ENCODE measurements at regions not wholly inside any gene's neighbourhood (a gene's known extent, or its start where the extent isn't known, plus 50 kb on each side); places are given as distances from the start of the nearest gene placed in this dataset.
"Not testable (repeated sequence)": the region's sequence is repeated elsewhere in the genome, so short reads cannot be mapped to it uniquely, and the experiment has no call there.

GRCh38 chr4:177802661-177803060 lies 360.4 kb upstream of the AGA start:
- DNase-seq (ENCODE audit: low read depth), result no peak

- no peak for DNase-seq (ENCODE audit: low read depth)
Measured at GRCh38 chr4:177803151-177803550, 360.9 kb upstream of the AGA start.

GRCh38 chr4:177809791-177810190 lies 367.6 kb upstream of the AGA start:
- no peak for DNase-seq (ENCODE audit: low read depth)

GRCh38 chr4:177810220-177810619 lies 368.0 kb upstream of the AGA start:
- no peak for DNase-seq (ENCODE audit: low read depth)

- not testable (repeated sequence) for DNase-seq (ENCODE audit: low read depth)
Measured at GRCh38 chr4:177818392-177818791, 376.2 kb upstream of the AGA start.

GRCh38 chr4:177826973-177827372 lies 384.7 kb upstream of the AGA start:
- DNase-seq (ENCODE audit: low read depth), result no peak

- DNase-seq (ENCODE audit: low read depth), result no peak
Measured at GRCh38 chr4:177841258-177841657, 399.0 kb upstream of the AGA start.

- DNase-seq (ENCODE audit: low read depth), result no peak
Measured at GRCh38 chr4:177853229-177853628, 411.0 kb upstream of the AGA start.

- no peak for DNase-seq (ENCODE audit: low read depth)
Measured at GRCh38 chr4:177855507-177856197, 413.4 kb upstream of the AGA start.

- DNase-seq (ENCODE audit: low read depth), result no peak
Measured at GRCh38 chr4:177860171-177860570, 417.9 kb upstream of the AGA start.

- DNase-seq (ENCODE audit: low read depth), result no peak
Measured at GRCh38 chr4:177861551-177862094, 419.4 kb upstream of the AGA start.

GRCh38 chr4:177862541-177863176 lies 420.4 kb upstream of the AGA start:
- no peak for DNase-seq (ENCODE audit: low read depth)

GRCh38 chr4:177879851-177880250 lies 437.6 kb upstream of the AGA start:
- no peak for DNase-seq (ENCODE audit: low read depth)

- no peak for DNase-seq (ENCODE audit: low read depth)
Measured at GRCh38 chr4:177895136-177895535, 452.9 kb upstream of the AGA start.

GRCh38 chr4:177901786-177902185 lies 459.5 kb upstream of the AGA start:
- no peak for DNase-seq (ENCODE audit: low read depth)

GRCh38 chr4:177902386-177902785 lies 460.1 kb upstream of the AGA start:
- DNase-seq (ENCODE audit: low read depth), result no peak

GRCh38 chr4:177907736-177908424 lies 465.6 kb upstream of the AGA start:
- DNase-seq (ENCODE audit: low read depth), result no peak

- DNase-seq (ENCODE audit: low read depth), result no peak
Measured at GRCh38 chr4:177921715-177922114, 479.5 kb upstream of the AGA start.

GRCh38 chr4:177923888-177924287 lies 481.7 kb upstream of the AGA start:
- no peak for DNase-seq (ENCODE audit: low read depth)

GRCh38 chr4:177937041-177937440 lies 494.8 kb upstream of the AGA start:
- DNase-seq (ENCODE audit: low read depth), result no peak

- DNase-seq (ENCODE audit: low read depth), result no peak
Measured at GRCh38 chr4:177938226-177938625, 496.0 kb upstream of the AGA start.

GRCh38 chr4:177945268-177945667 lies 503.0 kb upstream of the AGA start:
- DNase-seq (ENCODE audit: low read depth), result no peak

- DNase-seq (ENCODE audit: low read depth), result no peak
Measured at GRCh38 chr4:177947607-177948006, 505.4 kb upstream of the AGA start.
